Rectal smooth muscle tissue (tissue), 1 donor: ENCODE measurements at regions not wholly inside any gene's neighbourhood (a gene's known extent, or its start where the extent isn't known, plus 50 kb on each side); places are given as distances from the start of the nearest gene placed in this dataset.

ENCODE experiments used
- H3K27ac ChIP-seq: one replicate; pipeline ENCODE4 v1.7.0; 2013; ENCODE audit warnings: low read depth, low read length, inconsistent platforms
- H3K27me3 ChIP-seq: one replicate; pipeline ENCODE4 v1.7.0; 2013; ENCODE audit warnings: low read length; ENCODE audit not compliant: control insufficient read depth, insufficient read depth
- H3K36me3 ChIP-seq: one replicate; pipeline ENCODE4 v1.7.0; 2013; ENCODE audit warnings: low read length; ENCODE audit not compliant: control insufficient read depth, insufficient read depth
- H3K4me1 ChIP-seq: one replicate; pipeline ENCODE4 v1.7.0; 2013; ENCODE audit warnings: low read length; ENCODE audit not compliant: control insufficient read depth, insufficient read depth
- H3K4me3 ChIP-seq: one replicate; pipeline ENCODE4 v1.7.0; 2013; ENCODE audit warnings: low read length
- H3K9ac ChIP-seq: one replicate; pipeline ENCODE4 v1.7.0; 2013; ENCODE audit warnings: low read length

DNA sequence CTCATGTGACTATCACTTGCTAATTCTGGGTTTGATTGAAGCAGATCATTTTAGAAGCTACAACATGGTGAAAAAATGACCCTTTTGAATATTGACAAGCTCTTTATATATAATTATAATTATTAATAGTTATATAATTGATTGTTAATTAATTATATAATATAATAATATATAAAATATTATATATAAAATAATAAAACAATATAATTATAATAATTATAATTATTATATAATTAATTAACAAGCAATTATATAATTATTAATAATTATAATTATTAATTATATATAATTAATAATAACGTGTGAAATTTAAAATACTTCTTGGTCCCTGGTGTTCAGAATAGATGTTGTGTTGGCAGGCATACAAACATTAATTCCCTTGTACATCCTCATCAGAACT is 404.1 kb upstream of the CDH19 start:
- Histone ChIP-seq H3K9ac (no peak overlapping the region), H3K27me3 (no peaks in the 10 kb centered on the region), H3K36me3 (no peaks in the 10 kb centered on the region), H3K4me1 (no peaks in the 10 kb centered on the region), H3K4me3 (no peak overlapping the region), H3K27ac (no peak overlapping the region)

DNA sequence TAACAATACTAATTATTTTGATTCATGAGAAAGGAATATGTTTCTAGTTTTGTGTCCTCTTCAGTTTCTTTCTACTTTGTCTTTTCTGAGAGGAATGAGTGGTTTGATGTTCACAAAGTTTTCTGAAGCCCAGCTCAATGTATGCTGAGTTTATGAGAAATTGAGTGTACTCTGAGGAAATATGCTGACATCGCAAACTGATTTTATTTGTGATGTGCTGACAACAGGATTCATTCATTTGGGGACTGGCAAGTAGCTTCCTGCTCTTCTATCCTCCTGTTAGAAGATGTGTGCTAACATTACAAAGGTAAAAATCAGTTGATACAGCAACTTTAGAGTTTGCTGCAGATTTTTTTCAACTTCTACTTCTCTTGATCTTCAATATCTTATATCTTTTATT is 403.2 kb upstream of the CDH19 start:
- Histone ChIP-seq H3K27me3 (no peaks in the 10 kb centered on the region), H3K36me3 (no peaks in the 10 kb centered on the region), H3K4me1 (no peaks in the 10 kb centered on the region), H3K9ac (no peak overlapping the region), H3K27ac (no peak overlapping the region), H3K4me3 (no peak overlapping the region)

DNA sequence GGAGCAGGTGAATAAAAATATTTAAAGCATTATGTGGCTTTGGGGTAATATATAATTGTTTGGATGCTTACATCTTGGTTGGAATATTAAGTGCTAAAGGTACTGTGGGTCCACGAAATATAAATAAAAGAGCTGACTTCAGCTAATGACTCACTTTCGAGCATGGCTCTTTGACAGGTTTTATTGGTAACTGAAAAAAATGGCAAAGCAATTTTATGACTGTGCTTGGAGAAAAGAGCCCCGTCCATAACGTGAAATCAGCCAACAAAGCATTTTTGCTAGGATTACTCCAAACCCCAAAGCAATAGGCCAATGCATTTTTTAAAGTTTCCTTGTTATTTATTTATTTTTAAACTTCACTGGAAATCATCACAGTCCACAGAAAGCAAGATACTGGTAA is 397.2 kb upstream of the CDH19 start:
- H3K4me1 ChIP-seq: no peaks in the 10 kb centered on the region
- H3K9ac ChIP-seq: no peak overlapping the region
- H3K27ac ChIP-seq: no peak overlapping the region
- no peak overlapping the region for H3K4me3 ChIP-seq
- H3K27me3 ChIP-seq: no peaks in the 10 kb centered on the region
- no peaks in the 10 kb centered on the region for H3K36me3 ChIP-seq

DNA sequence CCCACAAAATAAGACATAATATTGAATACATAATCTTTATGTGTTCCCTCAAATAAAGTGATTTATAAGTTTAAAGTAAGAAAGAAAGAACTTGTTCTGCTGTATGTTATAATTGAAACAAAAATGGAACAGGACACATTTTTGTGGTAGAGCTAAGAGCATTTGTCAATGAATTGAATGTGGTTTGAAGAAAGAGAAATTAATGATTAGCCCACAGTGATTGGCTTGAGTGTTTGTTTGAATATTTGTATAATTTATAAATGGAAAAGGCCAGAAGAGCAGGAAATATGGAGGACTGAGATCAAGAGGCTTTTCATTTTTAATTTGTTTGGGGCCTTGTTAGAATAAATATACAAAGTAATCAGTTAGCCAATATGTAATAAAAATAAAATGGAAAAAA is 395.1 kb upstream of the CDH19 start:
- Histone ChIP-seq H3K27me3 (no peaks in the 10 kb centered on the region), H3K4me1 (no peaks in the 10 kb centered on the region), H3K4me3 (no peak overlapping the region), H3K9ac (no peak overlapping the region), H3K36me3 (no peaks in the 10 kb centered on the region), H3K27ac (no peak overlapping the region)

DNA sequence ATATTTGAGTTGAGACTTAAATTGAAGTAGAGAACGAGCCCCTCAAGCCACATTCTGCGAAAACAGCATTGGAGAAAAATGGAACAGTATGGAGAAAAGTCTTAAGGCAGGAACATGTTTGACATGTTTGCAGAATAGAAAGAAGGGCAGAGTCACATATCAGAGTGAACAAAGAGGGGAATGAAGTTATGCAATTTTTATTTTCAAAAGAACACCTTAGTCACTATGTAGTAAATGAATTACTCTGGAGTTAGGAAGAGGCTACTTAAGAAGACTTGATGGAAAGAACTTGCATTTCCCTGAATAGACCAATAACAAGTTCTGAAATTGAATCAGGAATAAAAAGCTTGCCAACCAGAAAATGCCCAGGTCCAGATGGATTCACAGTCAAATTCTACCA is 391.4 kb upstream of the CDH19 start:
- Histone ChIP-seq H3K27me3 (no peaks in the 10 kb centered on the region), H3K9ac (no peak overlapping the region), H3K36me3 (no peaks in the 10 kb centered on the region), H3K4me3 (no peak overlapping the region), H3K4me1 (no peaks in the 10 kb centered on the region), H3K27ac (no peak overlapping the region)

DNA sequence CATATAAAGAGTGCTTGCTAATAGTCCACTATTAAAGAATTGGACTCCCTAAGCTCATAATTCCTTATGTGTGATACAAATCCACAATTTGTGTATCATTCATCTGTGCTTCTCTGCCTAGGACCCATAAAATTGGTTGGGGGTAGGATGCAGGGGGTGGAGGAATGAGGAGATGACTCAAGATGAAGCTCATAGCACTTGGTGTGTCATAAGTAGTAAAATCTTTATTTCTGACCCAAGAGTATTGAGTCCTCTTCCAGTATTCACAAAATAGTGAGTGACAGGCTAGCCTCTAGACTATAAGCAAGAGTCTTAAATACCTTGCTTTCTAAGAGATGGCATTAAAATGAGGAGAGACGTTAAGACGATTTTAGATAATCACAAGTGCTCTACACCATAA is 390.9 kb upstream of the CDH19 start:
- no peak overlapping the region for H3K4me3 ChIP-seq

DNA sequence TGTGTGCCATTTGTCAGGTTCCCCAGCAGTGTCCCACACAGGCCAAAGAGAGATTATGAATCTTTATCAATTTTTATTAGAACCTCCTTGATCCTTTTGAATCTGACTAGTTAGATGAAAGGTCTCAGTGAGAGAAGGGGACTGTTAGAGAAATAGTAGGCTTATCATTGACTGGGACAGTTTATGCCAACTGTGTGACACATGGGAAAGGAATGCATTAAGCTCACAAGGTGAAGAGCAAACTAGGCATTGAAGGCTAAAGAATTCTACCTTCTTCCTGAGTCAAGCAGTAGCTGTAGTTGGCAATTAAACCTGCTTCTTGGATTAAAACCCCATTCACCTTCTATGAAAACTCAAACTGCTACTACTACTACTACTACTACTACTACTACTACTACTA is 389.6 kb upstream of the CDH19 start:
- no peak overlapping the region for H3K9ac ChIP-seq
- H3K4me3 ChIP-seq: no peak overlapping the region
- H3K27ac ChIP-seq: no peak overlapping the region

More for the DNA sequence above, 390.9 kb upstream of the CDH19 start:
- Histone ChIP-seq H3K27me3 (no peaks in the 10 kb centered on the region), H3K9ac (no peak overlapping the region), H3K27ac (no peak overlapping the region), H3K36me3 (no peaks in the 10 kb centered on the region), H3K4me1 (no peaks in the 10 kb centered on the region)

DNA sequence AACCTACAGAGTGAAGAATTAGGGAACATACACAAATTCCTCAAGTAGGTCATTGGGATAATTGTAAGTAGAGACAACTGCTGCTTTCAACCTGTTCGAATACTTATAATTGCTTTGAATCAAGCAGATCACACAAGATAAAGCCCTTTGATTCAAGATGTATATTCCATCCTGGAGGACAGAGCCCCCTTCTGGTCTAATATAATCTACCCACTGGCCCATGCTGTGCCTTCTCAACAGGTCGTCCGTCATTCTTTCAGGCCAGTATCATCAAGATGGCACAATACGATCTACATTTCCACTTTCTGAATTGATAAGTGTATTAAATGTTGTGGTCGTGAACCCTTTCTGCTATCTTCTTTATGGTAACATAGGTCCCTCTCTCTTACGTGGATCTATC is 387.0 kb upstream of the CDH19 start:
- H3K9ac ChIP-seq: no peak overlapping the region
- H3K27ac ChIP-seq: no peak overlapping the region
- H3K4me1 ChIP-seq: no peaks in the 10 kb centered on the region
- H3K4me3 ChIP-seq: no peak overlapping the region
- H3K36me3 ChIP-seq: no peaks in the 10 kb centered on the region
- no peaks in the 10 kb centered on the region for H3K27me3 ChIP-seq

More for the DNA sequence above, 389.6 kb upstream of the CDH19 start:
- H3K4me1 ChIP-seq: no peaks in the 10 kb centered on the region
- no peaks in the 10 kb centered on the region for H3K36me3 ChIP-seq
- no peaks in the 10 kb centered on the region for H3K27me3 ChIP-seq

DNA sequence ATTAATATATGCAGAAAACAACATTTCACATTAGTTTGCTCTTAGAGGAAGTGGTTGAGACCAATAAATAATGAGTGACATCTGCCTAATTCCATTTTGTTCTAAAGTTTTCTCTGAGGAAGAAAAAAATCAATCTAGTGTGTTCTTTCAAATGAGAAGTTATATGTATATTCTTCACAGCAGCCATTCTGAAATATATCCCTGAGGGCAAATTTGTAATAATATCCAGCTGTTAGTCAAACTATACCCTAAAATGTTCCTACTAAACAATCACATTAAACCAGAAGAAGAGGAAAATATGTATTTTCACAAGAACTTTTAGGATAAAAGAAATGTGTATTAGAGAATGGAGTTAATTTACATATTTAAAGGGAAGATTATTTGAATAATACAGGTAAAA is 375.1 kb upstream of the CDH19 start:
- Histone ChIP-seq H3K4me3 (no peak overlapping the region), H3K27me3 (no peaks in the 10 kb centered on the region)

DNA sequence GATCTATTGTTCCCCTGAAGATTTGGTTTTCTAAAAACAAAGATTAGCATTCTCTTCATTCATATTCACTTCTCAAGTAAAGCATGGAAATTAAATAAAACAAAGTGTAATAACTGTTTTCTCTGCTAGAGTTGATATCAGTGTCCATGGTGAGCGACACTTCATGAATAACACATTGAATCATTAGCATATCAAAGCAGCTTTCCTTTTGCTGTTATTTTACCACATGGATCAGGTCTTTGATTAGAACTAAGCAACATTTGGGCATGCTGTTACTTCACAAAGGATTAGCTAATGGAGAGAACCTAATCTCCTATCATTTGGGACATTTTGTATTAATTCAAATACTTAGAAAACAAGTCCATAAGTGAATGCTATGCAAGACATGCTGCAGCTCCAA is 368.8 kb upstream of the CDH19 start:
- Histone ChIP-seq H3K4me1 (no peaks in the 10 kb centered on the region), H3K27me3 (no peaks in the 10 kb centered on the region), H3K9ac (no peak overlapping the region), H3K27ac (no peak overlapping the region), H3K36me3 (no peaks in the 10 kb centered on the region), H3K4me3 (no peak overlapping the region)

More for the DNA sequence above, 375.1 kb upstream of the CDH19 start:
- no peaks in the 10 kb centered on the region for H3K4me1 ChIP-seq
- no peaks in the 10 kb centered on the region for H3K36me3 ChIP-seq
- no peak overlapping the region for H3K27ac ChIP-seq
- H3K9ac ChIP-seq: no peak overlapping the region

DNA sequence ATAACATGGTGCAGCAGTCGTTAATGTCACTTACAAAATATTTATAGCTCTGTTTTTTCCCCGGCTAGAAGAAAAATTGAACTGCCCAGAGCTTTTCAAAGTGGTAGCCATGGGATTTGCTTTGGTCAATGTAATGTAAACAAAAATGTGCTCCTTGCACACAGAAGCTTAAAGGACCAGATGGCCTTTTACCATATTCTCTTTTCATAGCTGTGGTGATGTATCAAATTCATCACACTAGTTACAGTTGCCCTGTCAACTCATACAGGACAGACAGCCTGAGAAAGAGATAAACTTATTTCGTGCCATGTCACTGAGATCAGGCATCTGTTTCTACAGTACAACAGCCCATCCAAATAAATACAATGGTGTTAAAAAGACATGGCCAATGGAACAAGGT is 368.1 kb upstream of the CDH19 start:
- Histone ChIP-seq H3K27me3 (no peaks in the 10 kb centered on the region), H3K4me3 (no peak overlapping the region), H3K4me1 (no peaks in the 10 kb centered on the region), H3K36me3 (no peaks in the 10 kb centered on the region), H3K27ac (no peak overlapping the region), H3K9ac (no peak overlapping the region)

DNA sequence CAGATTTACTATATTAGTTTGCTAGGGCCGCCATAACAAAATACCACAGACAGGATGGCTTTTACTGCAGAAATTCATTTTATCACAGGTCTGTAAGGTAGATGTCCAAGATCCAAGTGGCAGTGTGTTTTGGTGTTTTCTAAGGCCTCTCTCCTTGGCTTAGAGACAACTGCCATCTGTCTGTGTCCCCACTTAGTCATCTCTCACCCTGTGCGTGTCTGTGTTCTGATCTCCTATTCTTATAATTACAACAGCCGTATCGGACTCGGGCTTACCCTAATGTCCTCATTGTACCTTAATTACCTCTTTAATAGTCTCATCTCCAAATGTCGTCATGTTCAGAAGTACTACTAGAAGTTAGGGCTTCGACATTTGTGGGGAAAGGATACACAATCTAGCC is 362.3 kb upstream of the CDH19 start:
- Histone ChIP-seq H3K27ac (no peak overlapping the region), H3K9ac (no peak overlapping the region), H3K4me1 (no peaks in the 10 kb centered on the region), H3K36me3 (no peaks in the 10 kb centered on the region), H3K27me3 (no peaks in the 10 kb centered on the region), H3K4me3 (no peak overlapping the region)

DNA sequence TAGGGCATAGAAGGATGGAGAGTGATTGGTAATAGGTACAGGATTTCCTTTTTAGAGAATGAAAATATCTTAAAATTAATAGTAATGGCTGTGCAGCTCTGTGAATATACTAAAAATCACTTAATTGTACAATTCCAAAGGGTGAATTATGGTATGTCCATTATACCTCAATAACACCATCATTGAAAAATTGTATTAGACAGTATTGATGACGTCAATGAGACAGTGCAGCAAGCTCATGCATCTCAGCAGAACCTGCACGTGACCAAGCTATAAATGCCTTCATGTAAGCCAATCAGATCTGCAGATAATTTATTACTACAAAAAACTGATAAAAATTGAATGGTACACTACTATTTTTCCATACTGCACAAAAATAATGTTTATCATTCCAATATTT is 354.4 kb upstream of the CDH19 start:
- Histone ChIP-seq H3K27ac (no peak overlapping the region), H3K27me3 (no peaks in the 10 kb centered on the region), H3K36me3 (no peaks in the 10 kb centered on the region), H3K4me1 (no peaks in the 10 kb centered on the region), H3K9ac (no peak overlapping the region), H3K4me3 (no peak overlapping the region)

DNA sequence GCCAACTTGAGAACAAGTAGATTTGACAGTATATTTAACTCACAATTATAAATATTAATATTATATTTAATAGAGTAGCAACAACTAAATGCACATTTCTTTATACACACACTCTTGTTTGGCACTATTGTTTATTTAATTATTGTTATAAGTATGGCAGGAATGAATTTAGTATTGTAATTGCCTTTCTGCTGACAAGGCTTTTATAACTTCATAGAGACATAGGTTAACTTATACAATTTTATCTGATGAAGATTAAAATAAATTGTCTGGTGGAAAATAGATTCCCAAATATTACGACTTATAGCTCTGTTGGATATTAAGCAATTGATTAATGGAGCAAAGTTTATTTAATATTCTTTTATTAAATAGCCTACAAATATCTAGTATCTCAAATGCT is 347.9 kb upstream of the CDH19 start:
- Histone ChIP-seq H3K4me1 (no peaks in the 10 kb centered on the region), H3K36me3 (no peaks in the 10 kb centered on the region), H3K27me3 (no peaks in the 10 kb centered on the region), H3K27ac (no peak overlapping the region), H3K4me3 (no peak overlapping the region), H3K9ac (no peak overlapping the region)
